ENCODE measurements at regions not wholly inside any gene's neighbourhood (a gene's known extent, or its start where the extent isn't known, plus 50 kb on each side); places are given as distances from the start of the nearest gene placed in this dataset.

DNA sequence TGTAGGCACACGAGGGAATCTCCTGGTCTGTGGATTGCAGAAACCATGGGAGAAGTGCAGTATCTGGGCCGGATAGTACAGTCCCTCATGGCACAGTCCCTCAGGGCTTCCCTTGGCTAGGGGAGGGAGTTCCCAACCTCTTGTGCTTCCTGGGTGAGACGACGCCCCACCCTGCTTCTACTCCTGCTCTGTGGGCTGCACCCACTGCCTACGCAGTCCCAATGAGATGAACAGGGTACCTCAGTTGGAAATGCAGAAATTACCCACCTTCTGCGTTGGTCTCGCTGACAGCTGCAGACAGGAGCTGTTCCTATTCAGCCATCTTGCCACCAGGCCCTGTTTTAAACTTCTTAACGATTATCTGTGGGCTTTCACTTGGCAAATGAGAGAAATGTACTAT lies 157.2 kb upstream of the CARD18 start:
- no peak for TF ChIP-seq POLR2A (IDR thresholded peaks at IDR 0.05; ENCODE audit: low read depth, low read length)
- TF ChIP-seq SPI1 (IDR thresholded peaks at IDR 0.05; ENCODE audit: low read depth, low read length) = no peak
- TF ChIP-seq POLR2AphosphoS5 (IDR thresholded peaks at IDR 0.05; ENCODE audit: low read depth, low read length) = no peak
